ENCODE measurements at regions not wholly inside any gene's neighbourhood (a gene's known extent, or its start where the extent isn't known, plus 50 kb on each side); places are given as distances from the start of the nearest gene placed in this dataset.
A peak's percentile ranks its signal among the peaks of the same experiment; 100 is the strongest.

DNA sequence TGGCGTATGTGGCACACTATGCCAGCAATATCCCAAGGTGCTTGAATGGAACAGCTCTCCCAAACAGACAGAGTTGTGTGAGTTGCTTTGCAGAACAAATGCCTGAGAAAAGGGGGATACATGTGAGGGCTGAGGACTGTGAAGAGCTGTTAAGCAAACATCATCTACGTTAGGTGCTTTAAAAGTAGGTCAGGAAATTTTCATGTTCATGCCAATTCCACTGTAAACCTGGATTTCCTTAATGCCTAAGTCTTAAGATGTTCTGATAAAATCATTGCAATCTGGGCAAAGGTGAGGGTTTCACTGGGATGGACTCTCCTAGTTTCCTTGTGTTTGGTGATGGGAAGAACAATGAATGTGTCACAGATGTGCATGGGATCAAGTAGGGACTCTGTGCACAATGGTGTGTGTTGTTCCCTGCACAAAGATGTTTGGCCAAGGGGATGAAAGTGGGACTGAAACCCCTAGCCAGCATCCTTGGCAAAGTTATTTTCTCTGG, 227.9 kb downstream of the KTN1 start:
- Histone ChIP-seq H3K18ac (ENCODE audit: low read depth, low read length) (no peak overlapping the region), H2BK120ac (ENCODE audit: low read depth, low read length) (no peak overlapping the region), H3K56ac (ENCODE audit: extremely low read depth, insufficient read depth, low read length) (no peak overlapping the region), H2AK5ac (ENCODE audit: low read depth, low read length) (peak overlapping the region; percentile 21; the same call in 1 of the 2 replicates), H2BK15ac (ENCODE audit: low read depth, low read length) (no peak overlapping the region), H4K91ac (ENCODE audit: insufficient read depth, low read depth, low read length) (no peak overlapping the region), H3K14ac (replicated peaks; ENCODE audit: low read depth, low read length) (no peak overlapping the region), H3K4me1 (ENCODE audit: control insufficient read depth, insufficient read depth, low read length) (no peaks in the 10 kb centered on the region), H4K8ac (ENCODE audit: low read depth in 2 of 2, low read length in 2 of 2) (no peak overlapping the region), H3K9me1 (ENCODE audit: insufficient read depth, low read length) (no peaks in the 10 kb centered on the region), H2AK9ac (replicated peaks; ENCODE audit: low read depth, low read length, poor library complexity) (no peak overlapping the region), H2BK5ac (ENCODE audit: low read depth, low read length, poor library complexity, severe bottlenecking) (no peak overlapping the region), H2BK20ac (ENCODE audit: low read depth, low read length) (no peak overlapping the region), H3K4me2 (ENCODE audit: low read depth, low read length) (no peak overlapping the region), H3K23ac (ENCODE audit: low read depth, low read length) (no peak overlapping the region), H3K9ac (ENCODE audit: low read depth, low read length) (no peak overlapping the region), H3K27me3 (ENCODE audit: control insufficient read depth, insufficient read depth, low read length) (no peaks in the 10 kb centered on the region), H3K27ac (ENCODE audit: insufficient read depth, low read length) (no peak overlapping the region), H3K4me3 (ENCODE audit: insufficient read depth, low read depth, low read length) (no peak overlapping the region), H4K5ac (ENCODE audit: low read depth, low read length) (no peak overlapping the region), H2AFZ (replicated peaks; ENCODE audit: low read length, poor library complexity) (no peak overlapping the region), H3K9me3 (ENCODE audit: control insufficient read depth, insufficient read depth, low read length) (no peaks in the 10 kb centered on the region), H3K36me3 (ENCODE audit: control insufficient read depth, insufficient read depth, low read length) (no peaks in the 10 kb centered on the region), H4K20me1 (ENCODE audit: insufficient read depth, low read length) (no peaks in the 10 kb centered on the region), H3K4ac (ENCODE audit: low read depth, low read length) (no peak overlapping the region), H3K79me1 (ENCODE audit: low read depth in 1 of 2, low read length in 2 of 2) (no peaks in the 10 kb centered on the region)
- DNase-seq, result no peak
- TF ChIP-seq NFE2L2 (IDR thresholded peaks at IDR 0.05; ENCODE audit: low read depth, low read length) (no peak), CEBPB (IDR thresholded peaks at IDR 0.05; ENCODE audit: low read depth, low read length) (no peak), POLR2A (IDR thresholded peaks at IDR 0.05; ENCODE audit: low read depth, low read length) (no peak), MAZ (IDR thresholded peaks at IDR 0.05; ENCODE audit: borderline replicate concordance, low read depth, low read length) (no peak), RAD21 (IDR thresholded peaks at IDR 0.05; ENCODE audit: low read length) (no peak), FOS (IDR thresholded peaks at IDR 0.05; ENCODE audit: low read depth, low read length) (no peak), RCOR1 (IDR thresholded peaks at IDR 0.05; ENCODE audit: insufficient replicate concordance, low read length) (no peak)
- TF ChIP-seq, protein P1, sequence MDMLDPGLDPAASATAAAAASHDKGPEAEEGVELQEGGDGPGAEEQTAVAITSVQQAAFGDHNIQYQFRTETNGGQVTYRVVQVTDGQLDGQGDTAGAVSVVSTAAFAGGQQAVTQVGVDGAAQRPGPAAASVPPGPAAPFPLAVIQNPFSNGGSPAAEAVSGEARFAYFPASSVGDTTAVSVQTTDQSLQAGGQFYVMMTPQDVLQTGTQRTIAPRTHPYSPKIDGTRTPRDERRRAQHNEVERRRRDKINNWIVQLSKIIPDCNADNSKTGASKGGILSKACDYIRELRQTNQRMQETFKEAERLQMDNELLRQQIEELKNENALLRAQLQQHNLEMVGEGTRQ (IDR thresholded peaks at IDR 0.05; ENCODE audit: low read depth, low read length), result no peak
- TF ChIP-seq, protein P2, sequence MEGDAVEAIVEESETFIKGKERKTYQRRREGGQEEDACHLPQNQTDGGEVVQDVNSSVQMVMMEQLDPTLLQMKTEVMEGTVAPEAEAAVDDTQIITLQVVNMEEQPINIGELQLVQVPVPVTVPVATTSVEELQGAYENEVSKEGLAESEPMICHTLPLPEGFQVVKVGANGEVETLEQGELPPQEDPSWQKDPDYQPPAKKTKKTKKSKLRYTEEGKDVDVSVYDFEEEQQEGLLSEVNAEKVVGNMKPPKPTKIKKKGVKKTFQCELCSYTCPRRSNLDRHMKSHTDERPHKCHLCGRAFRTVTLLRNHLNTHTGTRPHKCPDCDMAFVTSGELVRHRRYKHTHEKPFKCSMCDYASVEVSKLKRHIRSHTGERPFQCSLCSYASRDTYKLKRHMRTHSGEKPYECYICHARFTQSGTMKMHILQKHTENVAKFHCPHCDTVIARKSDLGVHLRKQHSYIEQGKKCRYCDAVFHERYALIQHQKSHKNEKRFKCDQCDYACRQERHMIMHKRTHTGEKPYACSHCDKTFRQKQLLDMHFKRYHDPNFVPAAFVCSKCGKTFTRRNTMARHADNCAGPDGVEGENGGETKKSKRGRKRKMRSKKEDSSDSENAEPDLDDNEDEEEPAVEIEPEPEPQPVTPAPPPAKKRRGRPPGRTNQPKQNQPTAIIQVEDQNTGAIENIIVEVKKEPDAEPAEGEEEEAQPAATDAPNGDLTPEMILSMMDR (conservative IDR thresholded peaks at IDR 0.05; ENCODE audit: low read depth, low read length), result no peak
- no peak for ATAC-seq (ENCODE audit: low read depth)
- POLR2A ChIA-PET (ENCODE audit: unreplicated experiment), result no interaction called here
- CTCF ChIA-PET, result no interaction called here
- no TSS peak for BruUV-seq (replicated peaks)
- dilution Hi-C loops (cut with HindIII; ENCODE audit: low sequenced_read_pairs, unreplicated experiment), result no loop called here
- WGBS, 2 experiments (ENCODE audit: extremely low coverage in 2 of 2, insufficient read length in 1 of 2), result no CpG with 5 or more reads among the region's 2 CpGs
- intact Hi-C loops (cut with micrococcal nuclease), result no loop called here
- in situ Hi-C loops (cut with MboI; ENCODE audit: low sequenced_read_pairs), result no loop called here
